Colonic mucosa (tissue), 4 donors: ENCODE measurements at regions not wholly inside any gene's neighbourhood (a gene's known extent, or its start where the extent isn't known, plus 50 kb on each side); places are given as distances from the start of the nearest gene placed in this dataset.

ENCODE experiments used
- DNase-seq: peaks from one replicate; pipeline ENCODE4 v3.0.0-alpha.2; 2020
- H3K27ac ChIP-seq: fragments of 200-600 bp; one replicate; pipeline ENCODE4 v1.8.0; 2021
- H3K27me3 ChIP-seq: fragments of 200-600 bp; one replicate; pipeline ENCODE4 v1.8.0; 2021
- H3K36me3 ChIP-seq: fragments of 200-600 bp; one replicate; pipeline ENCODE4 v1.8.0; 2021
- H3K4me1 ChIP-seq: fragments of 200-600 bp; one replicate; pipeline ENCODE4 v1.8.0; 2021; ENCODE audit warnings: mild to moderate bottlenecking
- H3K4me3 ChIP-seq: fragments of 200-600 bp; one replicate; pipeline ENCODE4 v1.8.0; 2021
- H3K9ac ChIP-seq, 2 donors: one replicate each; pipeline ENCODE4 v1.7.0; 2013; ENCODE audit warnings: control low read depth in 2 of 2, low read depth in 2 of 2, low read length in 2 of 2
- H3K9me3 ChIP-seq: fragments of 200-600 bp; one replicate; pipeline ENCODE4 v1.8.0; 2021
- intact Hi-C: fragments of 100-400 bp; cut with DNase I; formaldehyde crosslinking; loops from one replicate; pipeline ENCODE4 v1.14.1; 2022
- TF ChIP-seq, protein P1 (sequence below): fragments of 200-600 bp; IDR thresholded peaks from one replicate; pipeline ENCODE4 v1.8.0; 2022; ENCODE audit warnings: antibody characterized with exemption, mild to moderate bottlenecking
- donor health status: healthy.
- donor health status: DM: no; HTN: no; CAD: no.
- donor health status: DM: no; HTN: no; CAD: no.

GRCh38 chr2:65669574-65669973 lies 237.2 kb upstream of the SPRED2 start:
- TF ChIP-seq, protein P1, sequence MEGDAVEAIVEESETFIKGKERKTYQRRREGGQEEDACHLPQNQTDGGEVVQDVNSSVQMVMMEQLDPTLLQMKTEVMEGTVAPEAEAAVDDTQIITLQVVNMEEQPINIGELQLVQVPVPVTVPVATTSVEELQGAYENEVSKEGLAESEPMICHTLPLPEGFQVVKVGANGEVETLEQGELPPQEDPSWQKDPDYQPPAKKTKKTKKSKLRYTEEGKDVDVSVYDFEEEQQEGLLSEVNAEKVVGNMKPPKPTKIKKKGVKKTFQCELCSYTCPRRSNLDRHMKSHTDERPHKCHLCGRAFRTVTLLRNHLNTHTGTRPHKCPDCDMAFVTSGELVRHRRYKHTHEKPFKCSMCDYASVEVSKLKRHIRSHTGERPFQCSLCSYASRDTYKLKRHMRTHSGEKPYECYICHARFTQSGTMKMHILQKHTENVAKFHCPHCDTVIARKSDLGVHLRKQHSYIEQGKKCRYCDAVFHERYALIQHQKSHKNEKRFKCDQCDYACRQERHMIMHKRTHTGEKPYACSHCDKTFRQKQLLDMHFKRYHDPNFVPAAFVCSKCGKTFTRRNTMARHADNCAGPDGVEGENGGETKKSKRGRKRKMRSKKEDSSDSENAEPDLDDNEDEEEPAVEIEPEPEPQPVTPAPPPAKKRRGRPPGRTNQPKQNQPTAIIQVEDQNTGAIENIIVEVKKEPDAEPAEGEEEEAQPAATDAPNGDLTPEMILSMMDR, result no peak
- no peaks in the 10 kb centered on the region for H3K27me3 ChIP-seq
- intact Hi-C loops, result no loop called here
- no peaks in the 10 kb centered on the region for H3K9me3 ChIP-seq
- H3K4me1 ChIP-seq, result no peaks in the 10 kb centered on the region
- no peak for DNase-seq
- H3K9ac ChIP-seq, result no peak overlapping the region
- H3K36me3 ChIP-seq, result no peaks in the 10 kb centered on the region
- no peak overlapping the region for H3K27ac ChIP-seq
- H3K4me3 ChIP-seq, result no peak overlapping the region

DNA sequence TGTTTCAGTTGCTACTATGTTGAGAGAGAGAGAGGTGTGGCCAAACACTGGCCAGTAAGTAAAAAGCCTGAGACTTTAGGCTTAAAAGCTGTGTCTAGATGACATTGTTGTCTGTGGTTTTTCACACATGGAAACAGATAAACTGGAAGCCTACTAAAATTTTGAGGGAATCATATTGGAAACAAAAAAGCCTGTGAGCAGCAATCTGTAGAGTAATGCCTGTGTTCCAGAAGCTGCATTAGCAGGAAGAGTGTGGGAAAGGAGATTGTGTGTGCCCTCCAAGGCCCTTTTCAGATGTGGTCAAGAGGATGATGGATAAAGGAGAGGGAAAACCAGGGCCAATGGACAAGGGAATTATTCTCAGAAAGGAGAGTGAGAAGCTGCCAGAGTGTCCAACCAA lies 236.3 kb upstream of the SPRED2 start:
- no peak for DNase-seq
- no peaks in the 10 kb centered on the region for H3K9me3 ChIP-seq
- H3K9ac ChIP-seq, result no peak overlapping the region
- H3K27me3 ChIP-seq, result no peaks in the 10 kb centered on the region
- H3K36me3 ChIP-seq, result no peaks in the 10 kb centered on the region
- intact Hi-C loops, result no loop called here
- H3K4me3 ChIP-seq, result no peak overlapping the region
- H3K27ac ChIP-seq, result no peak overlapping the region
- TF ChIP-seq, protein P1, result no peak
- H3K4me1 ChIP-seq, result no peaks in the 10 kb centered on the region

- H3K27ac ChIP-seq, result no peak overlapping the region
- no peak overlapping the region for H3K9ac ChIP-seq
- H3K9me3 ChIP-seq, result no peaks in the 10 kb centered on the region
- no peaks in the 10 kb centered on the region for H3K27me3 ChIP-seq
- DNase-seq, result no peak
- H3K4me1 ChIP-seq, result peaks cover 8% of the 10 kb centered on the region
- TF ChIP-seq, protein P1, result no peak
- intact Hi-C loops, result no loop called here
- H3K4me3 ChIP-seq, result no peak overlapping the region
- no peaks in the 10 kb centered on the region for H3K36me3 ChIP-seq
Measured at GRCh38 chr2:65666156-65666725, 233.8 kb upstream of the SPRED2 start.

- Histone ChIP-seq H3K27ac (no peak overlapping the region), H3K4me1 (peaks cover 8% of the 10 kb centered on the region), H3K9me3 (no peaks in the 10 kb centered on the region), H3K27me3 (no peaks in the 10 kb centered on the region), H3K9ac (no peak overlapping the region), H3K4me3 (no peak overlapping the region), H3K36me3 (no peaks in the 10 kb centered on the region)
- TF ChIP-seq, protein P1, result no peak
- intact Hi-C loops, result no loop called here
- DNase-seq, result no peak
Measured at GRCh38 chr2:65664931-65665330, 232.5 kb upstream of the SPRED2 start.

DNA sequence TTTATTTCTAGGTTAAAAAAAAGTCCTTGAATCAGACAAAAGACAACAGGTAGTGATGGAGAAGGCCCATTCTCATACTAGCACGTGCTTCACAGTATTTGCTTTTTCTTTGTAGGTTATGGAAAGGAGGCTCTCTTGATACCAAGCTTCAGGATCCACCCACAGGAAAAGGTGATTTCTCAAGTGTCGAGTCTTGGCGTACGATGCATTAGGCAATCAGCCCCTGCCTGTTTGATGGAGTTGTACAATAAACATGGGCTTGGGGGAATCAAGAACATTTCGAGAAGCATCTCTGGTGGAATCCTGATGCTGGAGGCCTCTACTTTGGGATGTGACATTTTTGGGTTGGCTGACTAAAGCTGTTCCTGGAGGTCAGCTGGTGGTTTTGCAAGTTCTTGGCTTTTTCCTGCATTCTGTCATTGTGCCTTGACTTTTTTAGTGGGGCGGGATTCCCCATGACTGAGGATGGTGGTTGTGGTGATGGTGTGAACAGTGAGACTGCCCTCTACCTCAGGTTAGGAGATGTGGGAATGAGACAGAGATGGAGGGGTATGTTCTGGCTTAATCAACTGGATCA lies 231.5 kb upstream of the SPRED2 start:
- no peak overlapping the region for H3K27ac ChIP-seq
- intact Hi-C loops, result no loop called here
- no peak overlapping the region for H3K9ac ChIP-seq
- DNase-seq, result no peak
- H3K4me3 ChIP-seq, result no peak overlapping the region
- no peaks in the 10 kb centered on the region for H3K36me3 ChIP-seq
- TF ChIP-seq, protein P1, result no peak
- peaks cover 8% of the 10 kb centered on the region for H3K4me1 ChIP-seq
- H3K9me3 ChIP-seq, result no peaks in the 10 kb centered on the region
- H3K27me3 ChIP-seq, result no peaks in the 10 kb centered on the region
